ENCODE measurements at regions not wholly inside any gene's neighbourhood (a gene's known extent, or its start where the extent isn't known, plus 50 kb on each side); places are given as distances from the start of the nearest gene placed in this dataset.
A peak's percentile ranks its signal among the peaks of the same experiment; 100 is the strongest.

GRCh38 chr4:119783189-119783983, 154.8 kb upstream of the PDE5A start:
- Histone ChIP-seq H3K9me3 (peaks cover 7% of the 10 kb centered on the region), H3K4me1 (ENCODE audit: low read depth) (no peaks in the 10 kb centered on the region), H3K4me3 (no peak overlapping the region), H3K36me3 (ENCODE audit: low read depth) (no peaks in the 10 kb centered on the region)
- intact Hi-C loops (cut with DNase I, micrococcal nuclease), result loop anchor here in 1 of 2 donors (10.0 kb wide), 1 partner anchor 149 kb away; no protein-coding TSS in a partner anchor
- ATAC-seq (peak; percentile 69), DNase-seq (no peak)
- TF ChIP-seq, protein P1, sequence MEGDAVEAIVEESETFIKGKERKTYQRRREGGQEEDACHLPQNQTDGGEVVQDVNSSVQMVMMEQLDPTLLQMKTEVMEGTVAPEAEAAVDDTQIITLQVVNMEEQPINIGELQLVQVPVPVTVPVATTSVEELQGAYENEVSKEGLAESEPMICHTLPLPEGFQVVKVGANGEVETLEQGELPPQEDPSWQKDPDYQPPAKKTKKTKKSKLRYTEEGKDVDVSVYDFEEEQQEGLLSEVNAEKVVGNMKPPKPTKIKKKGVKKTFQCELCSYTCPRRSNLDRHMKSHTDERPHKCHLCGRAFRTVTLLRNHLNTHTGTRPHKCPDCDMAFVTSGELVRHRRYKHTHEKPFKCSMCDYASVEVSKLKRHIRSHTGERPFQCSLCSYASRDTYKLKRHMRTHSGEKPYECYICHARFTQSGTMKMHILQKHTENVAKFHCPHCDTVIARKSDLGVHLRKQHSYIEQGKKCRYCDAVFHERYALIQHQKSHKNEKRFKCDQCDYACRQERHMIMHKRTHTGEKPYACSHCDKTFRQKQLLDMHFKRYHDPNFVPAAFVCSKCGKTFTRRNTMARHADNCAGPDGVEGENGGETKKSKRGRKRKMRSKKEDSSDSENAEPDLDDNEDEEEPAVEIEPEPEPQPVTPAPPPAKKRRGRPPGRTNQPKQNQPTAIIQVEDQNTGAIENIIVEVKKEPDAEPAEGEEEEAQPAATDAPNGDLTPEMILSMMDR (IDR thresholded peaks at IDR 0.05), result no peak

DNA sequence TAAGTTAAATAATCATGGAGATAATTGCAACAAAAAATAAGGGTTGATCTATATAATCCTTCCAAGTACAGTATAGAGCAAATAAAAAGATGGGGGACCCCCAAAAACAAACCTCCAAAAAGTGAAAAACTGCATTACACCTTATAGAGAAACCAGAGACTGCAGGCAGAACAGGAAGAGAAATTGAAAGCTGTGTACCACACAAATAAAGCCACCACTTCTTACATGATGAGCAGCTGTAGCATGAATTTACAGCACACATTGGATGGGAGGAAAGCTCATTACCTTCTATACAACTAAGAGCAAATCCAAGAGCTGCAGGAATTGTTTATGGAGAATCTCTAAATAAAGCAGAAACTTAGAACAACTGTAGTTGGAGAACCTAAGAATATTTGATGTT, 152.4 kb upstream of the PDE5A start:
- no peak for DNase-seq
- ATAC-seq, result no peak
- Histone ChIP-seq H3K36me3 (ENCODE audit: low read depth) (no peaks in the 10 kb centered on the region), H3K4me1 (ENCODE audit: low read depth) (no peaks in the 10 kb centered on the region), H3K9me3 (peaks cover 7% of the 10 kb centered on the region), H3K4me3 (no peak overlapping the region)
- intact Hi-C loops (cut with DNase I, micrococcal nuclease), result loop anchor here in 1 of 2 donors (10.0 kb wide), 1 partner anchor 146 kb away; no protein-coding TSS in a partner anchor
- TF ChIP-seq, protein P1 (IDR thresholded peaks at IDR 0.05), result no peak

DNA sequence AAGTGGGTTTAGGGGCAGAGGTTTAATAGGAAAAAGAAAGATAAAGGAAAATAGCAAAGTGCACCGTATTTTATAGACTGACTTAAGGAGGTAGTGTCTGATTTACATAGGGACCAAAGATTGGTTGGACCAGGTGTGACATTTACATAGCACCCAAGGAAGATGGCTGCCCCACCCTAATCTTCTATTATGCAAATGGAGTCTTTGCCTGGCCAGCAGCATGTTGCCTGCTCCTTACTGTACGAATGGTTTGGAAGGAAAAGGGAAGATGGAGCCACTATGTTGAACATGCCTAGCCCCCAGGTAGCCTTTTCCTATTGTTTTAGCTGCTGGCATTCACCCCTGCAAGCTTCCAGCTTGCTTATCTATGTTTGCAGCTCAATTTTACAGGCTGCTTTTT, 146.2 kb upstream of the PDE5A start:
- TF ChIP-seq, protein P1 (IDR thresholded peaks at IDR 0.05), result no peak
- Histone ChIP-seq H3K4me3 (no peak overlapping the region), H3K36me3 (ENCODE audit: low read depth) (no peaks in the 10 kb centered on the region), H3K9me3 (no peaks in the 10 kb centered on the region), H3K4me1 (ENCODE audit: low read depth) (no peaks in the 10 kb centered on the region)
- DNase-seq, result no peak
- intact Hi-C loops (cut with DNase I, micrococcal nuclease), result no loop called here
- ATAC-seq, result no peak

- intact Hi-C loops (cut with DNase I, micrococcal nuclease), result no loop called here
- ATAC-seq, result no peak
Observed at GRCh38 chr4:119765951-119766350, 137.3 kb upstream of the PDE5A start.

DNA sequence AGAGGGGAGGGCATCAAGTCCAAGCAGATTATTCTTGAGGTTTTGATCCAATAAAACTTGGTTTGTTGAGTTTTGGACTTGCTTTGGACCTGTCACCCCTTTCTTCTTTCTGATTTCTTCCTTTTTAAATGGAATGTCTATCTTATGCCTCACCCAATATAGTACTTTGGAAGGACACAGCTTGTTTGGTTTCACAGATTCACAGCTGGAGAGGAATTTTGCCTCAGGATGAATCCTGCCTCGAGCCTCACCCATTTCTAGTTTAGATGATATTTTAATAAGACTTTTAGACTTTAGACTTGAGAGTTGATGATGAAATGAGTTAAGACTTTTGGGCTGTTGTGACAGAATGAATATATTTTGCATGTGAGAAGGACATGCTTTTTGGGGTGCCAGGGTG, 136.9 kb upstream of the PDE5A start:
- intact Hi-C loops (cut with DNase I, micrococcal nuclease), result no loop called here
- TF ChIP-seq, protein P1 (IDR thresholded peaks at IDR 0.05), result no peak
- no peak for DNase-seq

More at GRCh38 chr4:119765951-119766350, 137.3 kb upstream of the PDE5A start:
- Histone ChIP-seq H3K36me3 (ENCODE audit: low read depth) (no peaks in the 10 kb centered on the region), H3K9me3 (no peaks in the 10 kb centered on the region), H3K4me3 (no peak overlapping the region), H3K4me1 (ENCODE audit: low read depth) (no peaks in the 10 kb centered on the region)
- TF ChIP-seq, protein P1 (IDR thresholded peaks at IDR 0.05), result no peak
- DNase-seq, result no peak

More for the DNA sequence above, 136.9 kb upstream of the PDE5A start:
- H3K9me3 ChIP-seq, result no peaks in the 10 kb centered on the region
- no peaks in the 10 kb centered on the region for H3K4me1 ChIP-seq (ENCODE audit: low read depth)
- no peak overlapping the region for H3K4me3 ChIP-seq
- ATAC-seq, result no peak
- H3K36me3 ChIP-seq (ENCODE audit: low read depth), result no peaks in the 10 kb centered on the region

Measured in mucosa of descending colon (tissue), 3 donors.